ENCODE measurements at regions not wholly inside any gene's neighbourhood (a gene's known extent, or its start where the extent isn't known, plus 50 kb on each side); places are given as distances from the start of the nearest gene placed in this dataset.

- Mint-ChIP-seq H3K4me3 (ENCODE audit: unreplicated experiment) (no peak overlapping the region), H3K4me1 (ENCODE audit: unreplicated experiment) (peaks cover 5% of the 10 kb centered on the region), H3K9me3 (ENCODE audit: unreplicated experiment) (no peaks in the 10 kb centered on the region), H3K36me3 (ENCODE audit: low read depth, unreplicated experiment) (no peaks in the 10 kb centered on the region), H3K27me3 (ENCODE audit: unreplicated experiment) (peaks cover 2% of the 10 kb centered on the region), H3K27ac (ENCODE audit: unreplicated experiment) (no peak overlapping the region)
- peak; percentile 29 for TF ChIP-seq CTCF (IDR thresholded peaks at IDR 0.05; ENCODE audit: unreplicated experiment)
- DNase-seq (ENCODE audit: low spot score), result peak; percentile 50
Measured at GRCh38 chr12:115752913-115753726, 524.4 kb downstream of the MED13L start.

GRCh38 chr12:115752156-115752555, 525.3 kb downstream of the MED13L start:
- DNase-seq (ENCODE audit: low spot score), result no peak
- H3K4me1 Mint-ChIP-seq (ENCODE audit: unreplicated experiment), result peaks cover 5% of the 10 kb centered on the region
- H3K9me3 Mint-ChIP-seq (ENCODE audit: unreplicated experiment), result no peaks in the 10 kb centered on the region
- H3K4me3 Mint-ChIP-seq (ENCODE audit: unreplicated experiment), result no peak overlapping the region
- H3K27ac Mint-ChIP-seq (ENCODE audit: unreplicated experiment), result no peak overlapping the region
- no peak for TF ChIP-seq CTCF (IDR thresholded peaks at IDR 0.05; ENCODE audit: unreplicated experiment)
- no peaks in the 10 kb centered on the region for H3K36me3 Mint-ChIP-seq (ENCODE audit: low read depth, unreplicated experiment)
- H3K27me3 Mint-ChIP-seq (ENCODE audit: unreplicated experiment), result peaks cover 2% of the 10 kb centered on the region

- no peak for DNase-seq (ENCODE audit: low spot score)
- Mint-ChIP-seq H3K4me1 (ENCODE audit: unreplicated experiment) (peaks cover 4% of the 10 kb centered on the region), H3K9me3 (ENCODE audit: unreplicated experiment) (no peaks in the 10 kb centered on the region), H3K27me3 (ENCODE audit: unreplicated experiment) (peaks cover 2% of the 10 kb centered on the region), H3K36me3 (ENCODE audit: low read depth, unreplicated experiment) (no peaks in the 10 kb centered on the region), H3K4me3 (ENCODE audit: unreplicated experiment) (no peak overlapping the region), H3K27ac (ENCODE audit: unreplicated experiment) (no peak overlapping the region)
- no peak for TF ChIP-seq CTCF (IDR thresholded peaks at IDR 0.05; ENCODE audit: unreplicated experiment)
Measured at GRCh38 chr12:115750340-115750739, 527.2 kb downstream of the MED13L start.

- no peak for TF ChIP-seq CTCF (IDR thresholded peaks at IDR 0.05; ENCODE audit: unreplicated experiment)
- no peaks in the 10 kb centered on the region for H3K9me3 Mint-ChIP-seq (ENCODE audit: unreplicated experiment)
- H3K4me1 Mint-ChIP-seq (ENCODE audit: unreplicated experiment), result no peaks in the 10 kb centered on the region
- H3K27me3 Mint-ChIP-seq (ENCODE audit: unreplicated experiment), result peaks cover 2% of the 10 kb centered on the region
- no peak for DNase-seq (ENCODE audit: low spot score)
- H3K27ac Mint-ChIP-seq (ENCODE audit: unreplicated experiment), result no peak overlapping the region
- H3K4me3 Mint-ChIP-seq (ENCODE audit: unreplicated experiment), result no peak overlapping the region
- no peaks in the 10 kb centered on the region for H3K36me3 Mint-ChIP-seq (ENCODE audit: low read depth, unreplicated experiment)
Measured at GRCh38 chr12:115749071-115749841, 528.2 kb downstream of the MED13L start.
